ENCODE measurements at regions not wholly inside any gene's neighbourhood (a gene's known extent, or its start where the extent isn't known, plus 50 kb on each side); places are given as distances from the start of the nearest gene placed in this dataset.

- Histone ChIP-seq H3K27ac (no peak overlapping the region), H3K4me1 (no peaks in the 10 kb centered on the region), H3K27me3 (no peaks in the 10 kb centered on the region), H3K9me3 (no peaks in the 10 kb centered on the region), H3K4me3 (no peak overlapping the region), H3K36me3 (ENCODE audit: low read depth, missing control alignments) (no peaks in the 10 kb centered on the region)
- intact Hi-C loops (cut with DNase I; ENCODE audit: low total_unique reads): no loop called here
- TF ChIP-seq POLR2A (IDR thresholded peaks at IDR 0.05) (no peak), CTCF (IDR thresholded peaks at IDR 0.05) (no peak)
- 50 to 69% methylated on average over 1 to 3 of the region's 3 CpGs for WGBS, 2 donors
- no peak for DNase-seq
Measured at GRCh38 chr4:31530555-31530954, 810.4 kb downstream of the PCDH7 start.

- H3K4me3 ChIP-seq: no peak overlapping the region
- no peak for DNase-seq
- H3K4me1 ChIP-seq: no peaks in the 10 kb centered on the region
- no peaks in the 10 kb centered on the region for H3K36me3 ChIP-seq (ENCODE audit: low read depth, missing control alignments)
- TF ChIP-seq POLR2A (IDR thresholded peaks at IDR 0.05): no peak
- TF ChIP-seq CTCF (IDR thresholded peaks at IDR 0.05): no peak
- no peak overlapping the region for H3K27ac ChIP-seq
- intact Hi-C loops (cut with DNase I; ENCODE audit: low total_unique reads): no loop called here
- H3K27me3 ChIP-seq: no peaks in the 10 kb centered on the region
- H3K9me3 ChIP-seq: no peaks in the 10 kb centered on the region
Measured at GRCh38 chr4:31538877-31539276, 818.7 kb downstream of the PCDH7 start.

GRCh38 chr4:31539284-31540069 is 819.3 kb downstream of the PCDH7 start:
- intact Hi-C loops (cut with DNase I; ENCODE audit: low total_unique reads): no loop called here
- Histone ChIP-seq H3K27ac (no peak overlapping the region), H3K4me1 (no peaks in the 10 kb centered on the region), H3K9me3 (no peaks in the 10 kb centered on the region), H3K4me3 (no peak overlapping the region), H3K36me3 (ENCODE audit: low read depth, missing control alignments) (no peaks in the 10 kb centered on the region), H3K27me3 (no peaks in the 10 kb centered on the region)
- TF ChIP-seq CTCF (IDR thresholded peaks at IDR 0.05) (no peak), POLR2A (IDR thresholded peaks at IDR 0.05) (no peak)
- DNase-seq: no peak

GRCh38 chr4:31545330-31545729 is 825.2 kb downstream of the PCDH7 start:
- intact Hi-C loops (cut with DNase I; ENCODE audit: low total_unique reads): no loop called here

More at GRCh38 chr4:31545330-31545729, 825.2 kb downstream of the PCDH7 start:
- no peaks in the 10 kb centered on the region for H3K27me3 ChIP-seq
- no peaks in the 10 kb centered on the region for H3K9me3 ChIP-seq
- TF ChIP-seq CTCF (IDR thresholded peaks at IDR 0.05): no peak
- TF ChIP-seq POLR2A (IDR thresholded peaks at IDR 0.05): no peak
- no peaks in the 10 kb centered on the region for H3K36me3 ChIP-seq (ENCODE audit: low read depth, missing control alignments)
- no peak overlapping the region for H3K27ac ChIP-seq
- no peak overlapping the region for H3K4me3 ChIP-seq
- H3K4me1 ChIP-seq: no peaks in the 10 kb centered on the region
- no peak for DNase-seq
